Gastroesophageal sphincter (tissue), 3 donors: ENCODE measurements at regions not wholly inside any gene's neighbourhood (a gene's known extent, or its start where the extent isn't known, plus 50 kb on each side); places are given as distances from the start of the nearest gene placed in this dataset.

Source experiments
- EP300 ChIP-seq: sonication (generic); formaldehyde crosslinking; IDR thresholded peaks from one replicate; pipeline ENCODE4 v1.6.1; 2017; ENCODE audit warnings: antibody characterized with exemption, mild to moderate bottlenecking
- POLR2A ChIP-seq, 2 donors: fragments of 450-650 bp; IDR thresholded peaks; one replicate each; pipeline ENCODE4 v1.6.1; 2017; ENCODE audit warnings: antibody characterized with exemption in 2 of 2, mild to moderate bottlenecking in 2 of 2, moderate library complexity in 1 of 2
- POLR2AphosphoS5 ChIP-seq: sonication (generic); formaldehyde crosslinking; IDR thresholded peaks from one replicate; pipeline ENCODE4 v1.6.1; 2017; ENCODE audit warnings: antibody characterized with exemption
- TF ChIP-seq, protein P1 (sequence below), 4 experiments: fragments of 200-600 bp in 2 of 4; fragments of 450-650 bp in 2 of 4; sonication (generic) in 1 of 4; IDR thresholded peaks; one replicate each; pipeline ENCODE4 v1.5.1; 2017 to 2019; ENCODE audit warnings: antibody characterized with exemption in 4 of 4, mild to moderate bottlenecking in 2 of 4, moderate library complexity in 2 of 4

DNA sequence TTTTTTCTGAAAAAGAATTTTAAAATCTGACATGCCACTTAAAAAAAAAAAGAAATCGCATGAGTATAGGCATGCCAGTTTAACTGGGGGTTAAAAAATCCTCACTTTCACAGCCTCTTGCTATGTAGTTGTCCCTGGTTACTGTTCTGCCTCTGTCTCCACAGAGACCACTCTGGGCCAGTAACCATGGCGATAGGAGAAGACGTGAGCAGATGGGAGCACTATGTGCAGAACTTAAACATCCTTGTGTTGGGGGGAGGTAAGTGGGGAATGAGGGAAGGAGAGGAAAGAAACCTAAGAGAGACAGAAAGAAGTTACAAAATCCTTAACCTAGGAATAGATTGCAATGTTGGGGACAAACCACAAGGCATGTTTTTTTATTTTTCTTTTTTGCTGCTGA is 75.9 kb upstream of the CYRIA start:
- TF ChIP-seq, protein P1, sequence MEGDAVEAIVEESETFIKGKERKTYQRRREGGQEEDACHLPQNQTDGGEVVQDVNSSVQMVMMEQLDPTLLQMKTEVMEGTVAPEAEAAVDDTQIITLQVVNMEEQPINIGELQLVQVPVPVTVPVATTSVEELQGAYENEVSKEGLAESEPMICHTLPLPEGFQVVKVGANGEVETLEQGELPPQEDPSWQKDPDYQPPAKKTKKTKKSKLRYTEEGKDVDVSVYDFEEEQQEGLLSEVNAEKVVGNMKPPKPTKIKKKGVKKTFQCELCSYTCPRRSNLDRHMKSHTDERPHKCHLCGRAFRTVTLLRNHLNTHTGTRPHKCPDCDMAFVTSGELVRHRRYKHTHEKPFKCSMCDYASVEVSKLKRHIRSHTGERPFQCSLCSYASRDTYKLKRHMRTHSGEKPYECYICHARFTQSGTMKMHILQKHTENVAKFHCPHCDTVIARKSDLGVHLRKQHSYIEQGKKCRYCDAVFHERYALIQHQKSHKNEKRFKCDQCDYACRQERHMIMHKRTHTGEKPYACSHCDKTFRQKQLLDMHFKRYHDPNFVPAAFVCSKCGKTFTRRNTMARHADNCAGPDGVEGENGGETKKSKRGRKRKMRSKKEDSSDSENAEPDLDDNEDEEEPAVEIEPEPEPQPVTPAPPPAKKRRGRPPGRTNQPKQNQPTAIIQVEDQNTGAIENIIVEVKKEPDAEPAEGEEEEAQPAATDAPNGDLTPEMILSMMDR (IDR thresholded peaks at IDR 0.05), result no peak
- TF ChIP-seq POLR2A (IDR thresholded peaks at IDR 0.05) (no peak), EP300 (no peak), POLR2AphosphoS5 (no peak)
